ENCODE measurements at regions not wholly inside any gene's neighbourhood (a gene's known extent, or its start where the extent isn't known, plus 50 kb on each side); places are given as distances from the start of the nearest gene placed in this dataset.

GRCh38 chr7:125908711-125909110 is 979.1 kb upstream of the POT1 start:
- no peaks in the 10 kb centered on the region for H3K27me3 Mint-ChIP-seq (ENCODE audit: low read depth, unreplicated experiment)
- FAIRE-seq = no peak
- Histone ChIP-seq H3K4me2 (ENCODE audit: low read length) (no peak overlapping the region), H3K79me2 (ENCODE audit: insufficient read depth, low read length) (no peaks in the 10 kb centered on the region), H3K36me3 (ENCODE audit: insufficient read depth, low read length) (no peaks in the 10 kb centered on the region), H3K27me3 (ENCODE audit: insufficient read depth, low read length) (no peaks in the 10 kb centered on the region), H3K9ac (ENCODE audit: low read length) (no peak overlapping the region), H3K4me1 (ENCODE audit: insufficient read depth, low read length) (no peaks in the 10 kb centered on the region), H2AFZ (ENCODE audit: low read depth, low read length) (no peak overlapping the region), H3K27ac (ENCODE audit: low read depth, low read length) (no peak overlapping the region), H4K20me1 (ENCODE audit: insufficient read depth, low read length) (no peaks in the 10 kb centered on the region), H3K9me3 (ENCODE audit: insufficient read depth, low read depth, low read length) (no peaks in the 10 kb centered on the region), H3K4me3 (ENCODE audit: insufficient read depth, low read depth, low read length) (no peak overlapping the region)
- peaks cover 3% of the 10 kb centered on the region for H3K9me3 Mint-ChIP-seq (ENCODE audit: unreplicated experiment)
- H3K27ac Mint-ChIP-seq (ENCODE audit: unreplicated experiment) = no peak overlapping the region
- TF ChIP-seq EZH2 (IDR thresholded peaks at IDR 0.05; ENCODE audit: insufficient read depth, low read length) (no peak), CTCF (IDR thresholded peaks at IDR 0.05; ENCODE audit: insufficient read depth, low read depth, low read length) (no peak)
- no peaks in the 10 kb centered on the region for H3K36me3 Mint-ChIP-seq (ENCODE audit: low read depth, unreplicated experiment)
- no peaks in the 10 kb centered on the region for H3K4me1 Mint-ChIP-seq (ENCODE audit: low read depth, unreplicated experiment)
- no peak for DNase-seq (ENCODE audit: low read depth)
- no peak overlapping the region for H3K4me3 Mint-ChIP-seq (ENCODE audit: unreplicated experiment)

GRCh38 chr7:125899577-125899976 is 970.0 kb upstream of the POT1 start:
- no peaks in the 10 kb centered on the region for H3K4me1 Mint-ChIP-seq (ENCODE audit: low read depth, unreplicated experiment)
- no peak overlapping the region for H3K27ac Mint-ChIP-seq (ENCODE audit: unreplicated experiment)
- no peak overlapping the region for H3K4me3 ChIP-seq (ENCODE audit: insufficient read depth, low read depth, low read length)
- no peak overlapping the region for H3K27ac ChIP-seq (ENCODE audit: low read depth, low read length)
- no peaks in the 10 kb centered on the region for H3K27me3 Mint-ChIP-seq (ENCODE audit: low read depth, unreplicated experiment)
- no peak overlapping the region for H2AFZ ChIP-seq (ENCODE audit: low read depth, low read length)
- TF ChIP-seq EZH2 (IDR thresholded peaks at IDR 0.05; ENCODE audit: insufficient read depth, low read length) (no peak), CTCF (IDR thresholded peaks at IDR 0.05; ENCODE audit: insufficient read depth, low read depth, low read length) (no peak)
- DNase-seq (ENCODE audit: low read depth) = no peak
- H3K4me3 Mint-ChIP-seq (ENCODE audit: unreplicated experiment) = no peak overlapping the region
- H3K4me2 ChIP-seq (ENCODE audit: low read length) = no peak overlapping the region
- H3K9ac ChIP-seq (ENCODE audit: low read length) = no peak overlapping the region
- FAIRE-seq = no peak
- no peaks in the 10 kb centered on the region for H3K9me3 Mint-ChIP-seq (ENCODE audit: unreplicated experiment)
- no peaks in the 10 kb centered on the region for H3K36me3 ChIP-seq (ENCODE audit: insufficient read depth, low read length)
- H3K9me3 ChIP-seq (ENCODE audit: insufficient read depth, low read depth, low read length) = no peaks in the 10 kb centered on the region
- H3K27me3 ChIP-seq (ENCODE audit: insufficient read depth, low read length) = no peaks in the 10 kb centered on the region
- no peaks in the 10 kb centered on the region for H4K20me1 ChIP-seq (ENCODE audit: insufficient read depth, low read length)
- no peaks in the 10 kb centered on the region for H3K36me3 Mint-ChIP-seq (ENCODE audit: low read depth, unreplicated experiment)
- no peaks in the 10 kb centered on the region for H3K4me1 ChIP-seq (ENCODE audit: insufficient read depth, low read length)
- no peaks in the 10 kb centered on the region for H3K79me2 ChIP-seq (ENCODE audit: insufficient read depth, low read length)

- Histone ChIP-seq H2AFZ (ENCODE audit: low read depth, low read length) (no peak overlapping the region), H3K27me3 (ENCODE audit: insufficient read depth, low read length) (no peaks in the 10 kb centered on the region), H3K4me3 (ENCODE audit: insufficient read depth, low read depth, low read length) (no peak overlapping the region), H3K9me3 (ENCODE audit: insufficient read depth, low read depth, low read length) (no peaks in the 10 kb centered on the region), H3K4me2 (ENCODE audit: low read length) (no peak overlapping the region), H3K36me3 (ENCODE audit: insufficient read depth, low read length) (no peaks in the 10 kb centered on the region), H4K20me1 (ENCODE audit: insufficient read depth, low read length) (no peaks in the 10 kb centered on the region), H3K79me2 (ENCODE audit: insufficient read depth, low read length) (no peaks in the 10 kb centered on the region), H3K27ac (ENCODE audit: low read depth, low read length) (no peak overlapping the region), H3K9ac (ENCODE audit: low read length) (no peak overlapping the region), H3K4me1 (ENCODE audit: insufficient read depth, low read length) (no peaks in the 10 kb centered on the region)
- H3K36me3 Mint-ChIP-seq (ENCODE audit: low read depth, unreplicated experiment) = no peaks in the 10 kb centered on the region
- H3K4me3 Mint-ChIP-seq (ENCODE audit: unreplicated experiment) = no peak overlapping the region
- DNase-seq (ENCODE audit: low read depth) = no peak
- H3K9me3 Mint-ChIP-seq (ENCODE audit: unreplicated experiment) = no peaks in the 10 kb centered on the region
- no peaks in the 10 kb centered on the region for H3K27me3 Mint-ChIP-seq (ENCODE audit: low read depth, unreplicated experiment)
- TF ChIP-seq CTCF (IDR thresholded peaks at IDR 0.05; ENCODE audit: insufficient read depth, low read depth, low read length) (no peak), EZH2 (IDR thresholded peaks at IDR 0.05; ENCODE audit: insufficient read depth, low read length) (no peak)
- H3K27ac Mint-ChIP-seq (ENCODE audit: unreplicated experiment) = no peak overlapping the region
- FAIRE-seq = no peak
- H3K4me1 Mint-ChIP-seq (ENCODE audit: low read depth, unreplicated experiment) = no peaks in the 10 kb centered on the region
Observed at GRCh38 chr7:125892434-125892833, 962.8 kb upstream of the POT1 start.

Data from astrocyte (in vitro differentiated cells and primary cell).